ENCODE measurements at regions not wholly inside any gene's neighbourhood (a gene's known extent, or its start where the extent isn't known, plus 50 kb on each side); places are given as distances from the start of the nearest gene placed in this dataset.
A peak's percentile ranks its signal among the peaks of the same experiment; 100 is the strongest.

DNA sequence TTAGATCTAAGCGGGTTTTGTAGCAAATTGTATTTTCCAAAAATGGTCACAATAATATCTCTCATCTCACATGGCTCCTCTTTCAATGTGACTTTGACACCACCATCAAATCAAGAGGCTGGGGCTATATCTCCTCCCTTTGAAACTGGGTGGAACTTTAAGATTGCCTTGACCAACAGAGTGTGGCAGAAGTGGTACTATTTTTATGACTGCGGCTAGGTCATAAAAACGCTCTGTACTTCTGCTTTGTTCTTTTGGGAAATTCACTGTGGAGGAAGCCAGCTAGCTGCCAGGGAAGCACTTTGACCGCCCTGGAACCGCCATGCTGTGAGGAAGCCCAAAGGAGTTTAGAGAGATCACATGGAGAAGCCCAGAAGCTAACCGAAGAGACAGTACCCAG lies 50.7 kb upstream of the ACOT11 start:
- DNase-seq: no peak

GRCh38 chr1:54495954-54496353 lies 52.1 kb upstream of the ACOT11 start:
- DNase-seq: no peak

DNA sequence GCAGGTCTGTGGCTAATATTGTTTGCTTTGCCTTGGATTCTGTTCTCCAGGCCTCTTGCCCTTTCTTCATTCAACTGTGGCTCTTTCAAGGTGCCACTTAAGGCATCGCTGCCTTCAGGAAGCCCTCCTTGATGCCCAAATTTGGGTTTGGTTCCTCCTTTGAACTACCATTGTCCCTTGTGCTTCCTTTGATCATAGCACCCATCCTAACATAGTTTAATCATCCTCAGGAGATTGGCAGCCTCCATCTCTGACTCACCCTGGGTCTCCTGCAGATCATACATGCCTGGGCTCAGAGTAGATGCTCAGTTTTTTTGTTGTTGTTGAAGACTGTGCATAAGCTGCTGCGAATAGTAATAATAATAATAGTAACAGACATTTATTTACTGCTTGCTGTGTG lies 54.4 kb upstream of the ACOT11 start:
- DNase-seq: no peak

GRCh38 chr1:54490361-54491248 lies 57.4 kb upstream of the ACOT11 start:
- no peak for DNase-seq

DNA sequence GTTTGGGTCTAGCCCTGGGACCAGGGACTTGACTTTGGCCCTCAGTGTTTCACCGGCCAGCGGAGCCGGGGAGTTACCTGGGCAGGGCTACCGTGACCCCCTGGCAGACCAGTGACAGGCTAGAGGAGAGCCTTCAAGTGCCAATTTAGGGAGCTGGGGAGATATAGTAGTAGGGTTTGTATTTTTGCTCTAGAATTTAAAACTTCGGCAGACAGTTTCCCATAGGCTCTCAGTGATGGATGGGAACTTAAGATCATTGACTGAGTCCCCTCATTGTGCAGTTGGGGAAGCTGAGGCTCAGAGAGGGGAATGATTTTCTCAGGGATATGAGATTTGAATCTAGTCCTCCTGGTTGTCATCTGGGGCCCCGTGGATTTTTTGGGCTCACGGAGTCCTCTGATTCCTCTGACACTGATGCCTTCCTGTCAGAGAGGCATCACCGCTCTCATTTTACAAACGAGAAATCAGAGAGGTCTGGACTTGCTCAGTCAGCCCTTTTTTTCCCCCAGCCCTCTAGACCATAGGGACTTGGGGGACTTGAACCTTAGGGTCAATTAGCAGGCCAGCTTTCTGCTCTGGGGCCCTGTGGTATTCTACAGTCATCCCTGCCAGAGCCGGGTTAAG lies 58.3 kb upstream of the ACOT11 start:
- no peak for DNase-seq

GRCh38 chr1:54488779-54489626 lies 59.0 kb upstream of the ACOT11 start:
- peak; percentile 52 for DNase-seq

DNA sequence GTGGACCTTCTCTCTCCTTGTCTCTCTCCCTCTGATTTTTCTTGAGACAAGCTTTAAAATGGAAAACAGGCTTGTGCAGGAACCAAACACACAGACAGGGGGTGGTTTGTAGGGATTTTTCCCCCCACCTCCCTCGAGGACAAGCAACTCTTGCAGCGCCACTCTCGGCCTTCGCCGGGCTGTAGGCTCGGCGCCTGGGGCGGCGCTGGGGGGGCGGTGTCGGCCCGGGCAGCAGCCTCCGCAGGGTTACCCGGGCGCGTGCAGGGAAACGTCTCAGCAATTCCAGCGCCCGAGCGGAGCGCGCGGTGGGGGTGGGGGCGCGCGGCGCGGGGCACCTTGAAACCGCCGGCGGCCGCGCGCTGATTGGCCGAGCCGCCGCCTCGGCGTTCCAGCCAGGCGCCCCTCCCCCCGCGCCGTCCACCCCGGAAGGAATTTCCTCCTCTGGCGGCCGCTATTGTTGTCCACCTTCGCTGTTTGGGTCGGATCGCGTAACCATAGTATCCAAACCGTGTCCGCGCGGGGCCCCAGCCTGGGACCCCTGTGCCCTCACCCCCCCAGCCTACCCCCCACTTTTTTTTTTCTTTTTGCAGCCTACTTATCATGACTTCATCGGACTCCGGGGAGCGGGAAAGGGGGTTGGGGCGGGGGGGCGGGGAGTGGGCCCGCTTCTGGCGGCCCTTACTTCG lies 59.8 kb upstream of the ACOT11 start:
- peak; percentile 65 for DNase-seq

DNA sequence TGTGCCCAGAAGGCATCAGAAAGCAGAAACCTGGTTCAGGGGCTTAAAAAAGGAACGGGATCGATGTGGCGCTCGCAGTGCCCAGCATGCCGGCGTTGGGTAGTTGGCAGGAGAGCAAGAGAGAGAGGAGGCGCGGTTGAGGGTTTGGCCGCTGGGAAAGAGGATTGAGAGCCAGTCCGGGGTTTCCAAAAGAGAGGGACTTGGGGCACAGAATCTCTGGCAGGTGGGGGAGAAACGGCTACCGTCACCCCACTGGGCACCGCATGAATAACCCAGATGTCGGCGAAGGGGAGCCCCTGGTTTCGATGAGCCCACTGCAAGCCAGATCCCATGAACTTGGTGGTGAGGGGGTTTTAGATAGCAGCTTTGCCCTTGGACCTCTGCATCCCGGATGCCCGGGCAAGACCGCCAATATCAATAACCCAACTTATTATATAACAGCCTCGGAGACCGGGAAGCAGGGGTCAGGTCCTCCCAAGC lies 60.4 kb upstream of the ACOT11 start:
- no peak for DNase-seq

GRCh38 chr1:54486907-54487306 lies 61.1 kb upstream of the ACOT11 start:
- DNase-seq: no peak

DNA sequence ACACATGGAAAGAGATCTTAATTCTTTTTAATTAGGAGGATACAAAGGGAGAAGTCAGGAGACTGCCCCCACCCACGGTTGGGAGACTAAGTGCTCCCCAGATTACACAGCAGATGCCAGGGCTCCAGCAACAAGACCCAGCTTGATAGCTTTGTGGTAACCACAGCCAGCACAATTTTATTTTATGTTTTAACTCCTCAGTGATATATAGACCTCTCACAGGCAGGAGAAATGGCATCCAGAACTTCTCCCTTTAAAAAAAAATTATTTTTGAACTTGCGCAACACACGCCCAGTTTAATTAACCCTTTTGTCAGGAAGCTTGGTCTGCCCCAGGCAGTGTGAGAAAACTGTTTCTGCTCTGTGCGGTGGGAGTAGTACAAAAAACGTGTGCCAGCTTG lies 62.6 kb upstream of the ACOT11 start:
- DNase-seq: no peak

- DNase-seq: no peak
Observed at GRCh38 chr1:54483875-54484437, 64.1 kb upstream of the ACOT11 start.

DNA sequence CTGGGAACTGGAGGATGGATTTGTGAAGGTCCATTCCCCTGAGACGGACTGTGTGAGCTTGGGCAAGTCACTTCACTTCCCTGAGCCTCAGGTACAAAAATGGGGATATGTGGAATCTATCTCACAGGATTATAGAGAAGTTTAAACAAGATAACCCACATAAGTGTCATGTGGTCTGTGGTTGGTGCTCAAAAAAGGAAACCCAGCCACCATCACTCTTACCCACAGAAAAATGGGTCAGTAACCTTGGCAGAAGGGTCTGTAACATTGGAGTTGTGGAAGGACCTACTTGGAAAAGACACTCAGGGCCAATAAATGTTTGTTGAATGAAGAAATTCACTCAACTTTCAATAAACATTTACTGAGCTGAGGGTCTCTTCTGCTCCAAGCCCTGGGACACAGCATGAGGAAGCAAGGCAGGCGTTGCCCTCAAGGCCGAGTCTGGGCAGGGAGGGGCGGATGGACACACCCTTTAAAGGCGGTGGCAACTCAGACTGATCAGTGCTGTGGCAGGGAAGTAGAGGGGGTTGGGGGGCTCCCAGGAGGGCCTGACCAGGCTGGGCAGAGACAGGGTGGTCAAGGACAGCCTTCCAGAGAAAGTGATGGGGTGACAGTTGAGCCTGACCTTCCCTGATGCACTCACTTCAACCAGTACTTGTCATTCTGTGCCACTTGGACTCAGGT lies 66.7 kb upstream of the ACOT11 start:
- DNase-seq: no peak

- no peak for DNase-seq
Observed at GRCh38 chr1:54480525-54480848, 67.5 kb upstream of the ACOT11 start.

DNA sequence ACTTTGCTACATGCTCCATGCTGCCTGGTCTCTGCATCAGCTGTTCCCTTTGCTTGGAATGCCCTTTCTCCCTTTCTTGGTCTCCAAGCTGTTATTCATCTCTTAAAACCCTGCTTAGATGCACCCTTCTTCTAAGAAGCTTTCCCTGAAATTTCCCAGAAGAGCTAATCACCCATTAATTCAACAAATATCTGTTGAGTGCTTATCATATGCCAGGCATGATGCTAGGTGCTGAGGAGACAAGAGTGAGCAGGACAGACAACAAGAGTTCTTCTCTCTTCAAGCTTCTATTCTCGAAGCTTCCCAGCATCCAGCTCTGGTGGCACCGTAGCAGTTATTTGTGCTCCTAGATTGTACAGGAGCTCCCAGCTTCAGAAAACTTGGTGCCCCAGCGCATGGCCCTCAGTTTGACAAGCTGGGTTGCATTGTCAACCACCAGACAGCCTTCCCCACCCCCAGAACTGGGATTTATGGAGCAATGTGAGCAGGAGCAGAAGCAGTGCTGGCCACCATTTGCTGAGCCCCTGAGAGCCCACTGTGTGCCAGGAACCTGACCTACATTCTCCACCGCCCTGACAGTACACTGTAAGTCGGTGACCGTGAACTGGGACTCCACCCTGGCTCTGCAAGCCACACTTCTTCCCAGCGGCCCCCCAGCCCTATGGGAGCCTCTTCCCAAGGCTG lies 68.0 kb upstream of the ACOT11 start:
- no peak for DNase-seq

DNA sequence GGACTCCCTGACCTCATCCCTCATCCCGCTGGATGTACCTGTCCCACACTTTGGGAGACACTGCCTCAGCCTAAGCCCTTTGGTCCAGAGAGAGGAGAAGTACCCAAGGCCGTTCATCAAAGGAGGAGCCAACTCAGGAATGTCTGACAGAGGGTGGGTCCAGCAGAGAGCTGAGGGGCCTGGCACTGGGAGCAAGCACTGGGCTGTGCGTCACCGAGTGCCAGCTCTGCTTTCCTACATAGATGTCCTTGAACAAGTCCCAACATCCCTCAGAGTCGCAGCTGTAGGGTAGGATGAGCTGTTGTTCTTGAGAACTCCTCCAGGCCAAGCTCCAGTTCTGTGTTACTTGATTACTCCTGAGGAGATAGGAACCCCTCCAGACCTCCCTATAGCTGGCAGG lies 68.8 kb upstream of the ACOT11 start:
- no peak for DNase-seq

GRCh38 chr1:54477153-54477561 lies 70.9 kb upstream of the ACOT11 start:
- DNase-seq: no peak

- DNase-seq: no peak
Observed at GRCh38 chr1:54476530-54477109, 70.4 kb upstream of the SSBP3 start.

DNA sequence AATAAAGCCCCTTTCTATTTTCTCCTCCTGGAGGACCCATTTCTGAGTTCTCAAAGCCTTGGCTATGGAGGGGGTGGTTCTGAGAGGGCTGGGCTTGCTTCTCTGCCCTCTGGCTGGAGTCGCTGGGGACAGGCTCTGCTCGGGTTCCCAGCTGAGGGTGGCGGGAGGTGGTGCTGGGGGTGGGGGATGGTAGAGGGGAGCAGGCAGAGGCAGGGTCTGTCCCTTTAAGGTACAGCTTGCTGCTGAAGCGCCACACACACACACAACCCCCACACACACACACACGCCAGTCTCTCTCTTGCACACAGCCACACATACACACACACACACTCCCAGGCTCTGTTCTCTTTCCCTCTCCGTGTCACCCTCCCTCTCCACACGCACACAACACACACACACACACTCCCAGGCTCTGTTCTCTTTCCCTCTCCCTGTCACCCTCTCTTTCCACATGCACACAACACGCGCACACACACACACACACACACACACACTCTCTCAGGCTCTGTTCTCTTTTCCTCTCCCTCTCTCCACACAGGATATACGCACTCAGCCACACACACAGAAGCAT lies 69.8 kb upstream of the SSBP3 start:
- no peak for DNase-seq

GRCh38 chr1:54475357-54475881 lies 69.2 kb upstream of the SSBP3 start:
- DNase-seq: no peak

All from stimulated activated CD4-positive, alpha-beta T cell treated with anti-CD3 and anti-CD28 coated beads, Interleukin-1b, Interleukin-23, amount 100 ng/mL, for 48 hours (primary cell).